Myocyte (in vitro differentiated cells): ENCODE measurements at regions not wholly inside any gene's neighbourhood (a gene's known extent, or its start where the extent isn't known, plus 50 kb on each side); places are given as distances from the start of the nearest gene placed in this dataset.
A peak's percentile ranks its signal among the peaks of the same experiment; 100 is the strongest.
"Not testable (repeated sequence)": the region's sequence is repeated elsewhere in the genome, so short reads cannot be mapped to it uniquely, and the experiment has no call there.

Experiments
- DNase-seq: peaks from one replicate; pipeline ENCODE4 v3.0.0-alpha.2; 2012; ENCODE audit warnings: low read depth

- no peak for DNase-seq
Observed at GRCh38 chr2:198312596-198313483, 508.4 kb downstream of the PLCL1 start.

GRCh38 chr2:198311020-198311419, 506.6 kb downstream of the PLCL1 start:
- DNase-seq, result no peak

GRCh38 chr2:198309673-198310280, 505.4 kb downstream of the PLCL1 start:
- peak; percentile 76 for DNase-seq

GRCh38 chr2:198309081-198309480, 504.7 kb downstream of the PLCL1 start:
- no peak for DNase-seq

GRCh38 chr2:198308368-198308767, 504.0 kb downstream of the PLCL1 start:
- DNase-seq, result no peak

- DNase-seq, result no peak
Observed at GRCh38 chr2:198307093-198307492, 502.7 kb downstream of the PLCL1 start.

GRCh38 chr2:198304859-198305258, 500.5 kb downstream of the PLCL1 start:
- DNase-seq, result no peak

- no peak for DNase-seq
Observed at GRCh38 chr2:198297350-198297749, 493.0 kb downstream of the PLCL1 start.

- peak; percentile 79 for DNase-seq
Observed at GRCh38 chr2:198296665-198297308, 492.4 kb downstream of the PLCL1 start.

- DNase-seq, result no peak
Observed at GRCh38 chr2:198293281-198293680, 488.9 kb downstream of the PLCL1 start.

- no peak for DNase-seq
Observed at GRCh38 chr2:198289811-198290210, 485.4 kb downstream of the PLCL1 start.

GRCh38 chr2:198287706-198288105, 483.3 kb downstream of the PLCL1 start:
- DNase-seq, result peak; percentile 62

GRCh38 chr2:198285216-198285615, 480.8 kb downstream of the PLCL1 start:
- DNase-seq, result no peak

- DNase-seq, result no peak
Observed at GRCh38 chr2:198283146-198283545, 478.8 kb downstream of the PLCL1 start.

GRCh38 chr2:198282061-198282460, 477.7 kb downstream of the PLCL1 start:
- no peak for DNase-seq

- no peak for DNase-seq
Observed at GRCh38 chr2:198280145-198280544, 475.8 kb downstream of the PLCL1 start.

GRCh38 chr2:198279026-198279425, 474.6 kb downstream of the PLCL1 start:
- DNase-seq, result no peak

GRCh38 chr2:198277181-198277580, 472.8 kb downstream of the PLCL1 start:
- DNase-seq, result no peak

- DNase-seq, result peak; percentile 16
Observed at GRCh38 chr2:198273660-198274059, 469.3 kb downstream of the PLCL1 start.

- DNase-seq, result not testable (repeated sequence)
Observed at GRCh38 chr2:198270157-198270556, 465.8 kb downstream of the PLCL1 start.

- DNase-seq, result no peak
Observed at GRCh38 chr2:198268519-198268918, 464.1 kb downstream of the PLCL1 start.

GRCh38 chr2:198259496-198259895, 455.1 kb downstream of the PLCL1 start:
- no peak for DNase-seq
